Urinary bladder (tissue), 3 donors: ENCODE measurements at regions not wholly inside any gene's neighbourhood (a gene's known extent, or its start where the extent isn't known, plus 50 kb on each side); places are given as distances from the start of the nearest gene placed in this dataset.

ENCODE experiments used
- DNase-seq: peaks from one replicate; pipeline ENCODE4 v3.0.0-alpha.2; 2015; ENCODE audit errors: extremely low spot score
- H3K27ac ChIP-seq: one replicate; pipeline ENCODE4 v1.5.1; 2013; ENCODE audit warnings: low read depth, mild to moderate bottlenecking, moderate library complexity
- H3K36me3 ChIP-seq: one replicate; pipeline ENCODE4 v1.6.1; 2013; ENCODE audit warnings: mild to moderate bottlenecking, moderate library complexity; ENCODE audit not compliant: insufficient read depth
- H3K4me1 ChIP-seq: one replicate; pipeline ENCODE4 v1.6.1; 2013; ENCODE audit warnings: mild to moderate bottlenecking, moderate library complexity; ENCODE audit not compliant: insufficient read depth
- H3K4me3 ChIP-seq: one replicate; pipeline ENCODE4 v1.5.1; 2013; ENCODE audit warnings: low read depth, low read length
- WGBS: extraction: QIAGEN DNeasy Blood & Tissue Kit; methylation state at CpG from one replicate; pipeline ENCODE4 v1.1.7; 2013; 5-methylcytosine and 5-hydroxymethylcytosine counted together
- donor health status: healthy with polysubstance abuse.
- donor health status: healthy.

- 61% methylated on average over 12 of the region's 12 CpGs for WGBS
- Histone ChIP-seq H3K36me3 (no peaks in the 10 kb centered on the region), H3K4me1 (no peaks in the 10 kb centered on the region), H3K4me3 (no peak overlapping the region), H3K27ac (no peak overlapping the region)
- DNase-seq: no peak
These were observed 75.2 kb upstream of the TP53I11 start for GRCh38 chr11:45025716-45026492.

GRCh38 chr11:45026835-45027234 is 76.2 kb upstream of the TP53I11 start:
- DNase-seq: no peak
- Histone ChIP-seq H3K36me3 (no peaks in the 10 kb centered on the region), H3K4me1 (no peaks in the 10 kb centered on the region), H3K27ac (no peak overlapping the region), H3K4me3 (no peak overlapping the region)
- WGBS: 77% methylated on average over 6 of the region's 6 CpGs

- no peak overlapping the region for H3K4me3 ChIP-seq
- DNase-seq: no peak
- no peak overlapping the region for H3K27ac ChIP-seq
- H3K4me1 ChIP-seq: no peaks in the 10 kb centered on the region
- no peaks in the 10 kb centered on the region for H3K36me3 ChIP-seq
- WGBS: 96% methylated on average over 4 of the region's 4 CpGs
These were observed 76.6 kb upstream of the TP53I11 start for GRCh38 chr11:45027312-45027711.

DNA sequence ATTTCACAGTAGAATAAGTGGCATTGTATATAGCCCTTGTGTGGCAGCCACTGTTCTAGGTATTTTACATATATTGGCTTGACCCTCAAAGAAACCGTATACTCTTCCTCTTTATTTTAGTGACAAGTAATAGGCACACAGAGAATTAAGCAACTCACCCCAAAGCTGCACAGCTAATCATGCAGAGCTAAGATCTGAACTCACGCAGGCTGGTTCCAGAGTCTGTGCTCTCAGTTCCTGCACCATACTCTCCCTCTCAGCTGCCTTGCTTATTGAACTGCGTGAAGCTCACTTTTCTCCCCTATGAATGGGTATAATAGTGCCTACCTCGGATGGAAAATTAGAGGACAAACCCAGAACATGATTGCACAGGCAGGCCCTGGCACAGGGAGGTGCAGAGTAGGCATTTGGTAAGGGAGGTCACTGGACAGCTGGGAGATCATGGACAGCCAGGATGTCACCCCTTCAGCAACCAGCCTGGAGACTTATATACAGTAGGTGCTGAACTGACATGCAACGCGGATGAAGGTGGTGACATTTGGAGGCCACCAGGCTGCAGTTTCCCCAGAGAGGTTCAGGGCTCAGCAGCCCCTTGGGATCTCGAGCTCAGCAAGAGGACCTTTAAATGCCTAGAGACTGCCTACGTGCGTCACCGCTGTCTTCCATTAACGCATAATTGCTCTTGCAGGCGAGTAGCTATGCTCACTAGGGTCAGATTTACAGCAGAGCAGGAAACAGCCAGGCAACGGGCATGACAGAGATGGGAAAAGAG is 78.4 kb upstream of the TP53I11 start:
- no peak for DNase-seq
- H3K4me3 ChIP-seq: no peak overlapping the region

GRCh38 chr11:45030778-45031177 is 80.1 kb upstream of the TP53I11 start:
- DNase-seq: no peak
- Histone ChIP-seq H3K4me1 (no peaks in the 10 kb centered on the region), H3K36me3 (no peaks in the 10 kb centered on the region), H3K27ac (no peak overlapping the region), H3K4me3 (no peak overlapping the region)
- 85% methylated on average over 6 of the region's 6 CpGs for WGBS

More for the DNA sequence above, 78.4 kb upstream of the TP53I11 start:
- Histone ChIP-seq H3K27ac (no peak overlapping the region), H3K36me3 (no peaks in the 10 kb centered on the region), H3K4me1 (no peaks in the 10 kb centered on the region)
- 71% methylated on average over 13 of the region's 13 CpGs for WGBS

DNA sequence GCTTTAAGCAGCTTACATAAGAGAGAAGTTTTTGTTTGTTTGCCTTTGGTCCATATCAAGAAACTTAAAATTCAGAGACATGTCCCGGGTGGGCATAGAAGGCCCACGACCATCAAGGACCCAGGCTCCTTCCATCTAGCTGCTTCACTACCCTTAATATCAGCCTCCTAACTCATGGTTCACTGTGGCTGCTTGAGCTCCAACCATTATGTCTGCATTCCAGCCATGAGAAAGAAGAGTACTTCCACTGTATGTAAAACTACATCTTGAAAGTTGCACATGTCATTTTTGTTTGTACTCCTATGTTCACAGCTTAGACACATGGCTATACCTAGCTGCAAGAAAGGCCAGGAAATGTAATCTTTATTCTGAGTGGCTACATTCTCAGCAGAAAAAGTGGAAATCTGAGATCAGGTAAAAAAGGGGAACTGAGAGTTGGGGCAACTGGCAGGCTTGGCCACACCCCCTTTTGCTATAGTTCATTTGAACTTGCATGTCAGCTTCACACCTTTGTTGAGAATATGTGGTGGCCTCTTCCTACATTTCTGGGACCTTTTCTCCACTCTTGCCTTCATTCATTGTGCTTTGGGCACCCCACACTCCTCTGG is 81.3 kb upstream of the TP53I11 start:
- H3K36me3 ChIP-seq: no peaks in the 10 kb centered on the region
- DNase-seq: no peak
- H3K4me1 ChIP-seq: no peaks in the 10 kb centered on the region
- no peak overlapping the region for H3K4me3 ChIP-seq
- WGBS: 94% methylated on average over 2 of the region's 2 CpGs
- no peak overlapping the region for H3K27ac ChIP-seq

DNA sequence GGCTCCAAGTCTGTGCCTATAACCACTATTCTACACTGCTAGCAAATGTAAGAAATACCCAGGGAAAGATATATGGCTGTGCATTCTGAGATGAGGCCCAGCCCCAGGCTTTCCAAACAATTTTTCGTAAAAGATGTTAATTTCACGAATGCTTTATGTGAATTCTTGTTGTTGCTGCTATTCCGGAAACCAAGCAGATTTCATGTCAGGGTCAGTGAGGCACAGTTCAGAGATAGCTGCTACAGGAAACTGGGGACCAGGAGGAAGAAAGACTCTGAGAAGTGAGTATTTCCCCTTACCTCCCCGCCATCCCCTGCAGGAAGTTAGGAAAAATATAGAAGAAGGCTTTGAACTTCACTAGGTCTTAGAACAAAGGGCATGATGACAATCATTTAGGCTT is 84.7 kb upstream of the TP53I11 start:
- no peak overlapping the region for H3K27ac ChIP-seq
- no peak for DNase-seq
- H3K4me1 ChIP-seq: no peaks in the 10 kb centered on the region
- 84% methylated on average over 4 of the region's 4 CpGs for WGBS
- H3K36me3 ChIP-seq: no peaks in the 10 kb centered on the region
- H3K4me3 ChIP-seq: no peak overlapping the region

- Histone ChIP-seq H3K36me3 (no peaks in the 10 kb centered on the region), H3K4me3 (no peak overlapping the region), H3K4me1 (no peaks in the 10 kb centered on the region), H3K27ac (no peak overlapping the region)
- no peak for DNase-seq
- 89% methylated on average over 3 of the region's 3 CpGs for whole genome bisulfite sequencing
These were observed 85.3 kb upstream of the TP53I11 start for GRCh38 chr11:45036010-45036409.

- H3K4me1 ChIP-seq: no peaks in the 10 kb centered on the region
- no peak overlapping the region for H3K4me3 ChIP-seq
- 63% methylated on average over 6 of the region's 6 CpGs for WGBS
- no peak for DNase-seq
- H3K27ac ChIP-seq: no peak overlapping the region
- no peaks in the 10 kb centered on the region for H3K36me3 ChIP-seq
These were observed 86.0 kb upstream of the TP53I11 start for GRCh38 chr11:45036733-45037132.

- no peak overlapping the region for H3K4me3 ChIP-seq
- no peaks in the 10 kb centered on the region for H3K36me3 ChIP-seq
- H3K4me1 ChIP-seq: no peaks in the 10 kb centered on the region
- no peak overlapping the region for H3K27ac ChIP-seq
- DNase-seq: no peak
These were observed 86.8 kb upstream of the TP53I11 start for GRCh38 chr11:45037434-45038005.

GRCh38 chr11:45038923-45039322 is 88.2 kb upstream of the TP53I11 start:
- Histone ChIP-seq H3K4me1 (no peaks in the 10 kb centered on the region), H3K27ac (no peak overlapping the region), H3K4me3 (no peak overlapping the region), H3K36me3 (no peaks in the 10 kb centered on the region)
- no peak for DNase-seq
- 87% methylated on average over 1 of the region's 1 CpG for WGBS

DNA sequence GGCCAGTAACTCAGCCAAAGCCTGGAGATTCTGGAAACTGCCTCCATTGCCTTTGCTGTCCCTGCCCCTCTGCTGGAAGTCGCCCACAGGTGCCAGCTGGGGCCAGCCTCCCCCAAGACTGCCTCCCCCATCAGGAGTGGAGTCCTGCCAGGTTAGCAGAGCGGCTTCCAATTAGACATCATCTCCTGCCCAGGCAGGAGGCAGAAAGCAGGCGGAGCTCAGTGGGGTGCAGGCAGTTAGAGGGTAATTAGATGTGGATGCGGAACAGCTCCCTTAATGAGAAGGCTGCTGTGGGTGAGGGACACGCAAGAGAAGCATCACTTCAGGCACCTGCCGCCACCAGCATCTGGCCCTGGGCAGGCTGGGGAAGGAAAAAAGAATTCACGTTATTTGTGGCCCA is 90.9 kb upstream of the TP53I11 start:
- 74% methylated on average over 7 of the region's 7 CpGs for WGBS

GRCh38 chr11:45042560-45042959 is 91.9 kb upstream of the TP53I11 start:
- no peaks in the 10 kb centered on the region for H3K4me1 ChIP-seq
- no peak overlapping the region for H3K27ac ChIP-seq
- 54% methylated on average over 4 of the region's 4 CpGs for WGBS
- no peak overlapping the region for H3K4me3 ChIP-seq
- no peaks in the 10 kb centered on the region for H3K36me3 ChIP-seq
- no peak for DNase-seq

More for the DNA sequence above, 90.9 kb upstream of the TP53I11 start:
- Histone ChIP-seq H3K4me3 (no peak overlapping the region), H3K27ac (no peak overlapping the region), H3K36me3 (no peaks in the 10 kb centered on the region), H3K4me1 (no peaks in the 10 kb centered on the region)
- no peak for DNase-seq
